ENCODE measurements at regions not wholly inside any gene's neighbourhood (a gene's known extent, or its start where the extent isn't known, plus 50 kb on each side); places are given as distances from the start of the nearest gene placed in this dataset.

DNA sequence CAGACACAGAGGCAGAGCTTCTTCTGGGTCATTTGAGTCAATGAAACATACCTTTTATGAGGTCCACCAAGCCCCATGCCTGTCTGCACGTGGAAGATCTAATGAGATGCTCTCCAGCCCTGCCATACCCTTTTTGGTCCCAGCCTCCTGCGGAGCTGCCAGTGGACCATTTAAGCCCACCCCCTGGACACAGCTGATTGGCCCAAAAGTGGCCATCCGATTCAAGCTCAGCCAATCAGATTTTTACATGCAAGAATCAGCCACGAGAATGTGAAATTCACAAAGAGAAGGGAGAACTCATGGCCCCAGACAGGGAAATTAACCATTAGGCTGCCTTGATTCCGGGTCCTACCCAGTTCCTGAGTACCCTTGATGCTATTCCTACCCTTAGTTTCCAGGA lies 231.0 kb upstream of the EEF2KMT start:
- TF ChIP-seq CTCF (IDR thresholded peaks at IDR 0.05): no peak
- Mint-ChIP-seq H3K9me3 (ENCODE audit: low read depth) (peaks cover 29% of the 10 kb centered on the region), H3K4me3 (ENCODE audit: unreplicated experiment) (no peak overlapping the region), H3K36me3 (ENCODE audit: low read depth) (no peaks in the 10 kb centered on the region), H3K4me1 (ENCODE audit: low read depth) (no peaks in the 10 kb centered on the region), H3K27me3 (ENCODE audit: low read depth) (no peaks in the 10 kb centered on the region), H3K27ac (ENCODE audit: unreplicated experiment) (no peak overlapping the region)
- no peak for DNase-seq (ENCODE audit: low spot score)

- Mint-ChIP-seq H3K36me3 (ENCODE audit: low read depth) (no peaks in the 10 kb centered on the region), H3K9me3 (ENCODE audit: low read depth) (peaks cover 32% of the 10 kb centered on the region), H3K27me3 (ENCODE audit: low read depth) (no peaks in the 10 kb centered on the region), H3K27ac (ENCODE audit: unreplicated experiment) (no peak overlapping the region), H3K4me3 (ENCODE audit: unreplicated experiment) (no peak overlapping the region), H3K4me1 (ENCODE audit: low read depth) (no peaks in the 10 kb centered on the region)
- DNase-seq (ENCODE audit: low spot score): no peak
- TF ChIP-seq CTCF (IDR thresholded peaks at IDR 0.05): no peak
These were observed 228.8 kb upstream of the EEF2KMT start for GRCh38 chr16:5326395-5326794.

GRCh38 chr16:5325932-5326331 lies 228.3 kb upstream of the EEF2KMT start:
- no peak for TF ChIP-seq CTCF (IDR thresholded peaks at IDR 0.05)
- DNase-seq (ENCODE audit: low spot score): no peak
- H3K9me3 Mint-ChIP-seq (ENCODE audit: low read depth): peaks cover 28% of the 10 kb centered on the region
- H3K27me3 Mint-ChIP-seq (ENCODE audit: low read depth): no peaks in the 10 kb centered on the region
- no peaks in the 10 kb centered on the region for H3K4me1 Mint-ChIP-seq (ENCODE audit: low read depth)
- no peaks in the 10 kb centered on the region for H3K36me3 Mint-ChIP-seq (ENCODE audit: low read depth)
- H3K4me3 Mint-ChIP-seq (ENCODE audit: unreplicated experiment): no peak overlapping the region
- H3K27ac Mint-ChIP-seq (ENCODE audit: unreplicated experiment): no peak overlapping the region

- Mint-ChIP-seq H3K4me3 (ENCODE audit: unreplicated experiment) (no peak overlapping the region), H3K9me3 (ENCODE audit: low read depth) (peaks cover 28% of the 10 kb centered on the region), H3K27me3 (ENCODE audit: low read depth) (no peaks in the 10 kb centered on the region), H3K4me1 (ENCODE audit: low read depth) (no peaks in the 10 kb centered on the region), H3K36me3 (ENCODE audit: low read depth) (no peaks in the 10 kb centered on the region), H3K27ac (ENCODE audit: unreplicated experiment) (no peak overlapping the region)
- DNase-seq (ENCODE audit: low spot score): no peak
- TF ChIP-seq CTCF (IDR thresholded peaks at IDR 0.05): no peak
These were observed 225.9 kb upstream of the EEF2KMT start for GRCh38 chr16:5323284-5324141.

GRCh38 chr16:5321930-5322329 lies 224.3 kb upstream of the EEF2KMT start:
- Mint-ChIP-seq H3K9me3 (ENCODE audit: low read depth) (peaks cover 23% of the 10 kb centered on the region), H3K36me3 (ENCODE audit: low read depth) (no peaks in the 10 kb centered on the region), H3K4me3 (ENCODE audit: unreplicated experiment) (no peak overlapping the region), H3K27ac (ENCODE audit: unreplicated experiment) (no peak overlapping the region), H3K27me3 (ENCODE audit: low read depth) (no peaks in the 10 kb centered on the region), H3K4me1 (ENCODE audit: low read depth) (no peaks in the 10 kb centered on the region)
- TF ChIP-seq CTCF (IDR thresholded peaks at IDR 0.05): no peak
- no peak for DNase-seq (ENCODE audit: low spot score)

All from chondrocyte (in vitro differentiated cells).